ENCODE measurements at regions not wholly inside any gene's neighbourhood (a gene's known extent, or its start where the extent isn't known, plus 50 kb on each side); places are given as distances from the start of the nearest gene placed in this dataset.

GRCh38 chr9:124098141-124098905, 86.8 kb downstream of the LHX2 start:
- Histone ChIP-seq H3K27me3 (ENCODE audit: control insufficient read depth, insufficient read depth, low read length) (no peaks in the 10 kb centered on the region), H3K9me3 (ENCODE audit: control insufficient read depth in 2 of 3, insufficient read depth in 1 of 3, low read length in 3 of 3) (no peaks in the 10 kb centered on the region), H3K9ac (ENCODE audit: low read length in 3 of 3) (no peak overlapping the region), H3K27ac (ENCODE audit: low read depth in 2 of 2, low read length in 2 of 2) (no peak overlapping the region), H3K36me3 (ENCODE audit: control insufficient read depth in 2 of 3, insufficient read depth in 3 of 3, low read length in 3 of 3) (no peaks in the 10 kb centered on the region), H3K4me3 (ENCODE audit: low read length in 3 of 3) (no peak overlapping the region), H3K4me1 (ENCODE audit: control insufficient read depth in 2 of 3, insufficient read depth in 2 of 3, low read depth in 1 of 3, low read length in 3 of 3) (no peaks in the 10 kb centered on the region)
- FAIRE-seq (no peak), DNase-seq (no peak)
- no peak for TF ChIP-seq CTCF (IDR thresholded peaks at IDR 0.05; ENCODE audit: borderline replicate concordance, extremely low read depth, insufficient read depth)
- intact Hi-C loops (cut with DNase I) = no loop called here

- intact Hi-C loops (cut with DNase I) = no loop called here
- H3K27ac ChIP-seq (ENCODE audit: low read depth in 2 of 2, low read length in 2 of 2) = no peak overlapping the region
- no peak overlapping the region for H3K9ac ChIP-seq (ENCODE audit: low read length in 3 of 3)
Observed at GRCh38 chr9:124099860-124100259, 88.3 kb downstream of the LHX2 start.

GRCh38 chr9:124101215-124101968, 89.8 kb downstream of the LHX2 start:
- no peaks in the 10 kb centered on the region for H3K4me1 ChIP-seq (ENCODE audit: control insufficient read depth in 2 of 3, insufficient read depth in 2 of 3, low read depth in 1 of 3, low read length in 3 of 3)
- no peak for TF ChIP-seq CTCF (IDR thresholded peaks at IDR 0.05; ENCODE audit: borderline replicate concordance, extremely low read depth, insufficient read depth)
- no peak for DNase-seq
- no peaks in the 10 kb centered on the region for H3K27me3 ChIP-seq (ENCODE audit: control insufficient read depth, insufficient read depth, low read length)
- no peak overlapping the region for H3K27ac ChIP-seq (ENCODE audit: low read depth in 2 of 2, low read length in 2 of 2)
- H3K4me3 ChIP-seq (ENCODE audit: low read length in 3 of 3) = no peak overlapping the region
- intact Hi-C loops (cut with DNase I) = no loop called here
- no peak overlapping the region for H3K9ac ChIP-seq (ENCODE audit: low read length in 3 of 3)
- H3K9me3 ChIP-seq (ENCODE audit: control insufficient read depth in 2 of 3, insufficient read depth in 1 of 3, low read length in 3 of 3) = no peaks in the 10 kb centered on the region
- no peaks in the 10 kb centered on the region for H3K36me3 ChIP-seq (ENCODE audit: control insufficient read depth in 2 of 3, insufficient read depth in 3 of 3, low read length in 3 of 3)
- FAIRE-seq = no peak

More at GRCh38 chr9:124099860-124100259, 88.3 kb downstream of the LHX2 start:
- Histone ChIP-seq H3K4me1 (ENCODE audit: control insufficient read depth in 2 of 3, insufficient read depth in 2 of 3, low read depth in 1 of 3, low read length in 3 of 3) (no peaks in the 10 kb centered on the region), H3K9me3 (ENCODE audit: control insufficient read depth in 2 of 3, insufficient read depth in 1 of 3, low read length in 3 of 3) (no peaks in the 10 kb centered on the region), H3K27me3 (ENCODE audit: control insufficient read depth, insufficient read depth, low read length) (no peaks in the 10 kb centered on the region), H3K36me3 (ENCODE audit: control insufficient read depth in 2 of 3, insufficient read depth in 3 of 3, low read length in 3 of 3) (no peaks in the 10 kb centered on the region), H3K4me3 (ENCODE audit: low read length in 3 of 3) (no peak overlapping the region)
- TF ChIP-seq CTCF (IDR thresholded peaks at IDR 0.05; ENCODE audit: borderline replicate concordance, extremely low read depth, insufficient read depth) = no peak
- FAIRE-seq = no peak
- no peak for DNase-seq

Data from kidney (tissue), 13 donors.